Head of caudate nucleus (tissue), 42 donors: ENCODE measurements at regions not wholly inside any gene's neighbourhood (a gene's known extent, or its start where the extent isn't known, plus 50 kb on each side); places are given as distances from the start of the nearest gene placed in this dataset.
"Not testable (repeated sequence)": the region's sequence is repeated elsewhere in the genome, so short reads cannot be mapped to it uniquely, and the experiment has no call there.

Experiments
- DNase-seq, 42 donors: peaks; one replicate each; pipeline versions ENCODE4 v3.0.0 to v3.0.0-alpha.2; 2020 to 2021; ENCODE audit warnings: mixed read lengths in 7 of 42
- intact Hi-C: fragments of 100-400 bp; cut with DNase I; formaldehyde crosslinking; loops from one replicate; pipeline ENCODE4 v1.15.0; 2022

- DNase-seq: no peak
- intact Hi-C loops: no loop called here
These were observed 429.3 kb upstream of the SULF2 start for GRCh38 chr20:48214601-48215000.

- DNase-seq, intact Hi-C loops: not testable (repeated sequence)
These were observed 428.4 kb upstream of the SULF2 start for GRCh38 chr20:48213635-48214034.

GRCh38 chr20:48212806-48213509, 427.7 kb upstream of the SULF2 start:
- no peak for DNase-seq
- intact Hi-C loops: no loop called here

- intact Hi-C loops: no loop called here
- DNase-seq: no peak
These were observed 426.6 kb upstream of the SULF2 start for GRCh38 chr20:48211847-48212246.

GRCh38 chr20:48211238-48211637, 426.0 kb upstream of the SULF2 start:
- intact Hi-C loops: no loop called here
- DNase-seq: no peak

- no peak for DNase-seq
- intact Hi-C loops: no loop called here
These were observed 425.1 kb upstream of the SULF2 start for GRCh38 chr20:48210111-48211027.

- intact Hi-C loops: no loop called here
- DNase-seq: no peak
These were observed 423.8 kb upstream of the SULF2 start for GRCh38 chr20:48209102-48209501.

- intact Hi-C loops: no loop called here
- DNase-seq: no peak
These were observed 422.9 kb upstream of the SULF2 start for GRCh38 chr20:48208176-48208575.

GRCh38 chr20:48207505-48207904, 422.2 kb upstream of the SULF2 start:
- intact Hi-C loops: no loop called here

GRCh38 chr20:48205786-48206185, 420.5 kb upstream of the SULF2 start:
- intact Hi-C loops: no loop called here
- no peak for DNase-seq

More at GRCh38 chr20:48207505-48207904, 422.2 kb upstream of the SULF2 start:
- no peak for DNase-seq

GRCh38 chr20:48205281-48205782, 420.1 kb upstream of the SULF2 start:
- DNase-seq: no peak
- intact Hi-C loops: no loop called here

GRCh38 chr20:48204499-48204898, 419.2 kb upstream of the SULF2 start:
- intact Hi-C loops: no loop called here
- no peak for DNase-seq

- DNase-seq: no peak
- intact Hi-C loops: no loop called here
These were observed 418.0 kb upstream of the SULF2 start for GRCh38 chr20:48203252-48203651.

- intact Hi-C loops: no loop called here
- no peak for DNase-seq
These were observed 417.2 kb upstream of the SULF2 start for GRCh38 chr20:48202334-48203113.

- DNase-seq: no peak
- intact Hi-C loops: no loop called here
These were observed 416.6 kb upstream of the SULF2 start for GRCh38 chr20:48201885-48202284.

- intact Hi-C loops: no loop called here
- DNase-seq: no peak
These were observed 415.9 kb upstream of the SULF2 start for GRCh38 chr20:48201188-48201587.

- DNase-seq: no peak
- intact Hi-C loops: no loop called here
These were observed 413.7 kb upstream of the SULF2 start for GRCh38 chr20:48198929-48199451.

- intact Hi-C loops: no loop called here
- no peak for DNase-seq
These were observed 411.8 kb upstream of the SULF2 start for GRCh38 chr20:48197066-48197465.

GRCh38 chr20:48196486-48196885, 411.2 kb upstream of the SULF2 start:
- intact Hi-C loops: no loop called here
- DNase-seq: no peak
